Activated CD8-positive, alpha-beta memory T cell treated with anti-CD3 and anti-CD28 coated beads for 24 hours (primary cell): ENCODE measurements at regions not wholly inside any gene's neighbourhood (a gene's known extent, or its start where the extent isn't known, plus 50 kb on each side); places are given as distances from the start of the nearest gene placed in this dataset.
"Not testable (repeated sequence)": the region's sequence is repeated elsewhere in the genome, so short reads cannot be mapped to it uniquely, and the experiment has no call there.

Experiments used
- DNase-seq: peaks from one replicate; pipeline ENCODE4 v3.0.0-alpha.2; 2020

- DNase-seq, result no peak
These were observed 1158.6 kb downstream of the PLA2G4A start for GRCh38 chr1:187987236-187987776.

DNA sequence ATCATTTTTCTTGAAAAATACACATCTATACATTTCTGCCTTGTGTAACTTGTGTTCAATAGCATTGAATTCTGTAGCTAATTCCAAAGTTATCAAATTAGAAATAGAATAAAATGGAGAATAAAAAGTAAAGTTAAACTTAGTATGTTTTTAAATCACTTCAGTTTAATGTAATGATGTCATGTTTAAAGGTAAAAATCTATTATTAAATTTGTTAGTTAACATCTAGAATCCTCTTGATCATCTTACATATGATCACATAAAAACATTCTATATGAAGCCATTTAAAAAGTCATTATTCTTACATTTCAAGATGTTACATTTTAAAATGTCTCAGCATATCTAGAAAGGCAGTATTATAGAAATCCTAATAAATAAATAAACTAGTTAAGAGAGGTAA, 1163.2 kb downstream of the PLA2G4A start:
- DNase-seq, result no peak

- DNase-seq, result no peak
These were observed 1168.0 kb downstream of the PLA2G4A start for GRCh38 chr1:187996780-187997179.

DNA sequence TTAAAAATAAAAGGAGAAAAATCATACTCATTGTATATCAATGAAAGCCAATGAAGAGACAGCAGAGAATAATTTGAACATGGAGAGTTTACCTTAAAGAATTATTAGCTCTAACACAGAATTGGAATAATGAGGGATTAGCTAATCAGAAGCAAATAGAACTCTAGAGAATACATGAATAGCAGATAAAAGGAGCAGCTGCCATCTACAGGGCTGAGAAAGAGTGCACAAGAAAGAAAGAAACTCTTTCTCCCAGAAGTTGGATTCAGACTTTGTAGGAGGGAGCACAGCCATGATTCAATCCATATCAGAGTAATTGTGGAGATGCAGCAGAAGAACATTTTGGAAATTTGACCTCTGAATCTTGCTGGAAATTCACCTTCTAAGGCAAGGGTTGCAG, 1171.2 kb downstream of the PLA2G4A start:
- DNase-seq, result no peak

DNA sequence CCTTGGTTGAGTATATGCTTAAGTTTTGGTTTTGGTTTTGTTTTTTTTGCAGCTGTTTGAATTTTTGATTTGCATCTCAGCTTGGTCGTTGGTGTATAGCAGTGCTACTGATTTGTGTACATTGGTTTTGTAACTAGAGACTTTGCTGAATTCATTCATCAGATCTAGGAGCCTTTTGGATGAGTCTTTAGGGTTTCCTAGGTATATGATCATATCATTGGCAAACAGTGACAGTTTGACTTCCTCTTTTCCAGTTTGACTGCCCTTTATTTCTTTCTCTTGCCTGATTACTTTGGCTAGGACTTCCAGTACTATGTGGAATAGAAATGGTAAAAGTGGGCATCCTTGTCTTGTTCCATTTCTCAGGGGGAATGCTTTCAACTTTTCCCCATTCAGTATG, 1174.9 kb downstream of the PLA2G4A start:
- DNase-seq, result not testable (repeated sequence)

DNA sequence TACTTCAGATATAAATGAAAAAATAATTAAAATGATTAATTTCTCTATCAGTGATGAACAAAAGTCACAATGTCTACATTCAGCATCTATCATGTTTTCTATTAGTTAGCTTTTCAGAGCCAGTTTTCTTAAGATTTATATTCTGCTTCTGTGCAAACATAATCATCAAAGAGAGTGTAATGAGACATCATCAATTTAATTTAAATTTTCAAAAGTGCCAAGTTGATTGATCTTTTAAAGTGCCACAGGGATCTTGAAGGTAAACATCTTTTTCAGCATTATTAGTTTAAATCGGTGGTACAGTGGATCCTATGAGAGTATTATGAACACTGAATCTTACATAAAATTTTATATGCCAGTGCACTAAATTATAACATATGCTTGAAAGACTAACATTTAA, 1176.1 kb downstream of the PLA2G4A start:
- no peak for DNase-seq

DNA sequence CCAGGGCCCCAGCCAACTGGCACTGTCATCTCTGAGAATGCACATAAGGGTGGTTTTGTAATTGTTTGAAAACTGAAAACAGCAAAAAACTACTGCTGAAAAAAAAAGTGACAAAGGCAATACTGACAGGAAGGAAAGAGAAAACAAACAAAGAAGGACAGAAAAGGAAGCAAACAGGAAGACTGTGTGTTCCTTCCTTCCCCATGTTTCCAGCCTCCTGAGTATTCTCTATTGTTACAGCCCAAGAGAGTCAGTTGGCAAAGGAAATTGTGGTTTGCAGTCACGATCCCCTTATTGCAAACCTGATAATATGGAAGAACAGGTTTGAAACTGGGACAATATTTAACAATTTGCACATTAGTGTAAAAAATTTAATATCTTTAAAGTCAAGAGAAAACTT, 1177.6 kb downstream of the PLA2G4A start:
- DNase-seq, result no peak

GRCh38 chr1:188013222-188013849, 1184.6 kb downstream of the PLA2G4A start:
- not testable (repeated sequence) for DNase-seq

DNA sequence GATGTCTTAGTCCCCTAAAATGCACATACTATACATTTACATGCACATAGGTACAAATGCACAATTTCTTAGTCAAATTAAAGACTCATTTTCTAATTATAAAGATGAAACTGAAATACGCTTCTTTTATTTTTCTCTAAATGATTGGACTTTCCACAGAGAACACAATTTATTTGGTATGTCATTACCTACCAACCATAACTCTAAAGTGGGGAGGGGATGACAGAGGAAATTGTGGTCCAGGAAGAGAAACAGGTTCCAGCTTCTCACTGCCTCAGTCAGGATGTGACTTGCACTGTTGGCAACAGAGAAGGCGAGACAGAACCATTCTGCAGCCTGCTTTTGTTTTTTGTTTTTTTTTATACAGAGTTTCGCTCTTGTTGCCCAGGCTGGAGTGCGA, 1189.2 kb downstream of the PLA2G4A start:
- no peak for DNase-seq

DNA sequence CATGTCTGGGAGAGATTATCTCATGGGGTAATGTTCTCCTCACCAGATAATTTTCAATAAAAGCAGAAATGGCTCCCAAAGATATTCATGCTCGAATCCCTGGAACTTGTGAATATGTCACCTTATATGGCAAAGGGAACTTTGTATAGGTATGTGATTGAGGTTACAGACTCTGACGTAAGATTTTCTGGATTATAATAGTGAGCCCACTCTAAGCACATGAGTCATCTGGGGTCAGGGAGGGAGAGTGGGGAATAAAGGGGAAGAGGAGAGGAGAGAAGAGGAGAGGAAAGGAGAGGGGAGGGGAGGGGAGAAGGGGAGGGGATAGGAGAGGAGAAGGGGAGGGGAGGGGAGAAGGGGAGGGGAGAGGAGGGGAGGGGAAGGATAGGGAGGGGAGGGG, 1193.9 kb downstream of the PLA2G4A start:
- no peak for DNase-seq

GRCh38 chr1:188023206-188023605, 1194.5 kb downstream of the PLA2G4A start:
- DNase-seq, result no peak

- no peak for DNase-seq
These were observed 1198.9 kb downstream of the PLA2G4A start for GRCh38 chr1:188027613-188028012.

- not testable (repeated sequence) for DNase-seq
These were observed 1208.8 kb downstream of the PLA2G4A start for GRCh38 chr1:188037572-188037971.

GRCh38 chr1:188043536-188044245, 1214.9 kb downstream of the PLA2G4A start:
- no peak for DNase-seq

GRCh38 chr1:188050250-188050649, 1221.5 kb downstream of the PLA2G4A start:
- no peak for DNase-seq

- DNase-seq, result no peak
These were observed 1227.3 kb downstream of the PLA2G4A start for GRCh38 chr1:188056011-188056410.

DNA sequence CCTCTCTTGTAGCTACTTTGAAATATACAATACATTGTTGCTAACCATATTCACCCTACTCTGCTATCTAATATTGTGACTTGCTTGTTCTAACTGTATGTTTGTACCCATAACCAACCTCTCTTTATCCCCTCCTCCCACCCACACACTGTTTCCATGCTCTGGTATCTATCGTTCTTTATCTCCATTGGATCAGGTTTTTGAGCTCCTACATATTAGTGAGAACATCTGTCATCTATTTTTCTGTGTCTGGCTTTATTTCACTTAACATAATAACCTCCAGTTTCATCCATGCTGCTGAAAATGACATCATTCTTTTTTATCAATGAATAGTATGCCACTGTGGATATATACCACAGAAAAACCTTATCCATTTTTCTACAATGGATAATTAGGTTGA, 1230.1 kb downstream of the PLA2G4A start:
- DNase-seq, result no peak

DNA sequence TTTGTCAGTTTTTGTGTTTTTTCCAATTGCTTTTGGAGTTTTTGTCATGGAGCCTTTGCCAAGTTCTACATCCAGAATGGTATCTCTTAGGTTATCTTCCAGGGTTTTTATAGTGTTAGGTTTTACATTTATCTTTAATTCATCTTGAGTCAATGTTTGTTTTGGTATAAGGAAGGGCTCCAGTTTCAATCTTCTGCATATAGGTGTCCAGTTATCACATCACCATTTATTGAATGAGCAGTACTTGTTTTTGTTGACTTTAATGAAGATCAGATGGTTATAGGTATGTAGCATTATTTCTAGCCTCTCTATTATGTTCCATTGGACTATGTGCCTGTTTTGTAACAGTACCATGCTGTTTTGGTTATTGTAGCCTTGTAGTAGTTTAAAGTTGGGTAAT, 1233.1 kb downstream of the PLA2G4A start:
- no peak for DNase-seq

- DNase-seq, result no peak
These were observed 1233.7 kb downstream of the PLA2G4A start for GRCh38 chr1:188062456-188062855.

- no peak for DNase-seq
These were observed 1237.2 kb downstream of the PLA2G4A start for GRCh38 chr1:188065917-188066316.

DNA sequence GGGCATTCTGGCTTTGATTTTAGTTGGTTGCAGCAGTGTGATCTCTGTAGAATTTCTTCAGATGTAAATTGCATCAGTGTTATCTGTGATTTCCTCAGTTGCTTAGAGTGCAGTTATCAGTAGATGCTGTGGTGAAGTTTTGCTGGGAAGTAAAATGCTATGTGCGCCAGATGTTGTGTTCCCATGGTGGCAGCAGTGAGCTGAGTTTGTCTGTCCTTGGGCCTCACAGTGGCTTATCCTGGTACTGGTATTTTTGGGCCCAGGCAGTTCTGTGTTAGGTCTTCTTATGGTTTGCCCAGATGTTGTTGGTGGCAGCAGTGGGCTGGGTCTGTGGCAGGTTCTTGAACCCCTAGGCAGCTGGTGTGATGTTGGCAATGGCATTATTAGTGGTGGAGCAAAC, 1242.1 kb downstream of the PLA2G4A start:
- no peak for DNase-seq

DNA sequence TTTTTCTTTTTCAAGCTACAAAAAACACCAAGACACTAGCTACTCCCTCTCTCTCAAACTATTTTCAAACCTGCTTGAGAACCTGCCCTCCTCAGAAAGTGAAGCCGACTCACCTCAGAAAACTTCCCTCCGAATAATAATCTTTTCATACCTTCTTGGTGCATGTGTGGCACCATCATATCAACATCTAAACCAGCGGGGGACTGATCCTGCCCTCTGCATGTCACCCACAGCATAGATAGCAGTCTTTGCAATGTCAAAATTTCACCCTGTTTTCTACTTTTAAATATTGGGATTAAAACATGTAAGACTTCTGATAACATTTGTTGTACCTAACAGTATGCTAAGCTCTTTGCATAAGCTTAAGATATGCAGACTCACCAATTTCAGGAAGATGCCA, 1260.3 kb downstream of the PLA2G4A start:
- no peak for DNase-seq

GRCh38 chr1:188089461-188089860, 1260.7 kb downstream of the PLA2G4A start:
- DNase-seq, result no peak

GRCh38 chr1:188096521-188096920, 1267.8 kb downstream of the PLA2G4A start:
- DNase-seq, result no peak

DNA sequence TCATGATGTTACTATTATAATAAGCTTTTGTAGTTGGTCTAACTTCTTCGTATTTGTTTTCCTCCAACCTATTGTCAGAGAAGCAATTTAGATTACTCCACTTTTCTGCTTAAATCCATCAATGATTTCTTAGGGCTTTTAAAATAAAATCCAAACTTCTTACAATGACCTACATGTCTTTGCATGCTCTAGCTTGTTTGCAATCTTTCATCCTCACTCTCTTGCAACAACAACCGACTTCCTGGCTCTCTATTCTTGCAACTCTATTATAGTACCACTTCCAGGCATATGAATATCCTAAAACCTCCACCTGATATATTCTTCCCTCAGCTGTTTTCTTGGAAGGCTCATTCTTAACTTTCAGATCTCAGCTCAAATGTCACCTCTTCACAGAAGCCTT, 1288.7 kb downstream of the PLA2G4A start:
- no peak for DNase-seq
